Choroid plexus epithelial cell (primary cell): ENCODE measurements at regions not wholly inside any gene's neighbourhood (a gene's known extent, or its start where the extent isn't known, plus 50 kb on each side); places are given as distances from the start of the nearest gene placed in this dataset.

ENCODE experiments used
- DNase-seq: peaks from one replicate; pipeline ENCODE4 v3.0.0-alpha.2; 2010; ENCODE audit warnings: low read depth
- H3K4me3 ChIP-seq: 2 replicates; pipeline ENCODE4 v1.5.1; 2011; ENCODE audit warnings: low read depth, mild to moderate bottlenecking, control low read depth, low read length, moderate library complexity
- CTCF ChIP-seq: conservative IDR thresholded peaks from 2 replicates; pipeline ENCODE4 v1.5.1; 2011; ENCODE audit warnings: low read depth, mild to moderate bottlenecking, control low read depth, inconsistent platforms, low read length, moderate library complexity

- no peak for TF ChIP-seq CTCF
- no peak overlapping the region for H3K4me3 ChIP-seq
- DNase-seq = no peak
Measured at GRCh38 chr18:22275706-22276333, 106.4 kb downstream of the GATA6 start.

- H3K4me3 ChIP-seq = no peak overlapping the region
- no peak for TF ChIP-seq CTCF
- no peak for DNase-seq
Measured at GRCh38 chr18:22273101-22274039, 104.0 kb downstream of the GATA6 start.

GRCh38 chr18:22272242-22272641 is 102.9 kb downstream of the GATA6 start:
- H3K4me3 ChIP-seq = no peak overlapping the region
- no peak for TF ChIP-seq CTCF
- no peak for DNase-seq

- no peak for DNase-seq
- no peak overlapping the region for H3K4me3 ChIP-seq
- no peak for TF ChIP-seq CTCF
Measured at GRCh38 chr18:22271030-22271429, 101.6 kb downstream of the GATA6 start.

- TF ChIP-seq CTCF = no peak
- no peak overlapping the region for H3K4me3 ChIP-seq
- no peak for DNase-seq
Measured at GRCh38 chr18:22268641-22269128, 99.3 kb downstream of the GATA6 start.

GRCh38 chr18:22267697-22268096 is 98.3 kb downstream of the GATA6 start:
- H3K4me3 ChIP-seq = no peak overlapping the region
- peak; percentile 84 for DNase-seq
- TF ChIP-seq CTCF = no peak

- no peak overlapping the region for H3K4me3 ChIP-seq
- DNase-seq = no peak
- TF ChIP-seq CTCF = no peak
Measured at GRCh38 chr18:22267225-22267624, 97.8 kb downstream of the GATA6 start.
